ENCODE measurements at regions not wholly inside any gene's neighbourhood (a gene's known extent, or its start where the extent isn't known, plus 50 kb on each side); places are given as distances from the start of the nearest gene placed in this dataset.

GRCh38 chrX:30949554-30949953, 60.5 kb upstream of the TAB3 start:
- no peak for DNase-seq

- DNase-seq = no peak
Measured at GRCh38 chrX:30948626-30949025, 59.6 kb upstream of the TAB3 start.

- no peak for DNase-seq
Measured at GRCh38 chrX:30948051-30948450, 59.0 kb upstream of the TAB3 start.

GRCh38 chrX:30943984-30944383, 54.9 kb upstream of the TAB3 start:
- DNase-seq = no peak

GRCh38 chrX:30941898-30942297, 52.8 kb upstream of the TAB3 start:
- no peak for DNase-seq

- no peak for DNase-seq
Measured at GRCh38 chrX:30939928-30940327, 50.9 kb upstream of the TAB3 start.

Data from fibroblast of skin of scalp (primary cell).